Hepatocyte (in vitro differentiated cells): ENCODE measurements at regions not wholly inside any gene's neighbourhood (a gene's known extent, or its start where the extent isn't known, plus 50 kb on each side); places are given as distances from the start of the nearest gene placed in this dataset.
"Not testable (repeated sequence)": the region's sequence is repeated elsewhere in the genome, so short reads cannot be mapped to it uniquely, and the experiment has no call there.

ENCODE experiments used
- DNase-seq: peaks from one replicate; pipeline ENCODE4 v3.0.0-alpha.2; 2016; ENCODE audit warnings: low spot score
- H2AFZ ChIP-seq: fragments of 200-600 bp; sonication (generic); 2 replicates; pipeline ENCODE4 v1.6.0; 2016; ENCODE audit warnings: antibody characterized with exemption, mild to moderate bottlenecking
- H3K27ac ChIP-seq: fragments of 200-600 bp; sonication (generic); 2 replicates; pipeline ENCODE4 v1.5.1; 2016; ENCODE audit warnings: mild to moderate bottlenecking
- H3K27me3 ChIP-seq: fragments of 200-600 bp; sonication (generic); 2 replicates; pipeline ENCODE4 v1.6.1; 2016
- H3K36me3 ChIP-seq: fragments of 200-600 bp; sonication (generic); replicated peaks from 2 replicates; pipeline ENCODE4 v1.5.1; 2016; ENCODE audit warnings: low read depth; ENCODE audit not compliant: insufficient read depth
- H3K4me1 ChIP-seq: fragments of 200-600 bp; sonication (generic); 2 replicates; pipeline ENCODE4 v1.5.1; 2016; ENCODE audit warnings: mild to moderate bottlenecking, moderate library complexity; ENCODE audit not compliant: insufficient read depth
- H3K4me2 ChIP-seq: fragments of 200-600 bp; sonication (generic); 2 replicates; pipeline ENCODE4 v1.6.0; 2016
- H3K4me3 ChIP-seq: fragments of 200-600 bp; sonication (generic); 2 replicates; pipeline ENCODE4 v1.5.1; 2016; ENCODE audit warnings: mild to moderate bottlenecking
- H3K79me2 ChIP-seq: fragments of 200-600 bp; sonication (generic); 2 replicates; pipeline ENCODE4 v1.6.0; 2017; ENCODE audit warnings: mild to moderate bottlenecking
- H3K9me2 ChIP-seq: fragments of 200-600 bp; sonication (generic); replicated peaks from 2 replicates; pipeline ENCODE4 v1.6.0; 2017; ENCODE audit warnings: mild to moderate bottlenecking; ENCODE audit not compliant: insufficient read depth
- H3K9me3 ChIP-seq: fragments of 200-600 bp; sonication (generic); 2 replicates; pipeline ENCODE4 v1.5.1; 2016; ENCODE audit warnings: low read depth, mild to moderate bottlenecking
- H4K20me1 ChIP-seq: fragments of 200-600 bp; sonication (generic); 2 replicates; pipeline ENCODE4 v1.6.0; 2016; ENCODE audit warnings: mild to moderate bottlenecking; ENCODE audit not compliant: insufficient read depth, poor library complexity, severe bottlenecking
- CTCF ChIP-seq: fragments of 200-600 bp; sonication (generic); IDR thresholded peaks from 2 replicates; pipeline ENCODE4 v1.5.1; 2016; ENCODE audit warnings: antibody characterized with exemption, mild to moderate bottlenecking; ENCODE audit not compliant: poor library complexity
- EZH2 ChIP-seq: fragments of 200-600 bp; sonication (generic); IDR thresholded peaks from 2 replicates; pipeline ENCODE4 v1.6.1; 2016; ENCODE audit warnings: antibody characterized with exemption, mild to moderate bottlenecking, borderline replicate concordance
- EZH2phosphoT487 ChIP-seq: fragments of 200-600 bp; sonication (generic); IDR thresholded peaks from one replicate; pipeline ENCODE4 v1.6.1; 2018; ENCODE audit warnings: antibody characterized with exemption, mild to moderate bottlenecking, low read depth, moderate library complexity; ENCODE audit not compliant: unreplicated experiment, severe bottlenecking
- WGBS: methylation state at CpG from one replicate; pipeline ENCODE4 v1.1.6; 2016; ENCODE audit warnings: low lambda C conversion rate; ENCODE audit errors: missing lambda C conversion rate; 5-methylcytosine and 5-hydroxymethylcytosine counted together

GRCh38 chr7:152519290-152519689 is 83.5 kb upstream of the KMT2C start:
- no peak overlapping the region for H3K4me2 ChIP-seq
- no peaks in the 10 kb centered on the region for H4K20me1 ChIP-seq
- WGBS = 64% methylated on average over 4 of the region's 4 CpGs
- no peak for DNase-seq
- no peaks in the 10 kb centered on the region for H3K9me2 ChIP-seq
- peaks cover 6% of the 10 kb centered on the region for H3K4me1 ChIP-seq
- H2AFZ ChIP-seq = no peak overlapping the region
- H3K79me2 ChIP-seq = no peaks in the 10 kb centered on the region
- no peaks in the 10 kb centered on the region for H3K36me3 ChIP-seq
- H3K9me3 ChIP-seq = no peaks in the 10 kb centered on the region
- no peak overlapping the region for H3K27ac ChIP-seq
- TF ChIP-seq EZH2phosphoT487 (no peak), CTCF (no peak), EZH2 (no peak)
- no peaks in the 10 kb centered on the region for H3K27me3 ChIP-seq
- no peak overlapping the region for H3K4me3 ChIP-seq

GRCh38 chr7:152516216-152516615 is 80.4 kb upstream of the KMT2C start:
- 90% methylated on average over 9 of the region's 9 CpGs for WGBS
- Histone ChIP-seq H4K20me1 (no peaks in the 10 kb centered on the region), H3K27ac (no peak overlapping the region), H3K9me3 (no peaks in the 10 kb centered on the region), H3K27me3 (no peaks in the 10 kb centered on the region), H2AFZ (no peak overlapping the region), H3K4me3 (no peak overlapping the region), H3K79me2 (no peaks in the 10 kb centered on the region), H3K4me1 (no peaks in the 10 kb centered on the region), H3K4me2 (no peak overlapping the region), H3K9me2 (no peaks in the 10 kb centered on the region), H3K36me3 (no peaks in the 10 kb centered on the region)
- TF ChIP-seq EZH2 (no peak), CTCF (no peak), EZH2phosphoT487 (no peak)
- no peak for DNase-seq

- H3K9me2 ChIP-seq, H3K4me3 ChIP-seq, DNase-seq, H3K27me3 ChIP-seq, H3K4me1 ChIP-seq, H3K36me3 ChIP-seq, H3K9me3 ChIP-seq, H4K20me1 ChIP-seq, H3K27ac ChIP-seq, H3K79me2 ChIP-seq, H3K4me2 ChIP-seq, H2AFZ ChIP-seq: not testable (repeated sequence)
- 91% methylated on average over 24 of the region's 25 CpGs for WGBS
Measured at GRCh38 chr7:152515266-152515950, 79.6 kb upstream of the KMT2C start.

GRCh38 chr7:152514771-152515105 is 78.9 kb upstream of the KMT2C start:
- DNase-seq = no peak
- Histone ChIP-seq H3K27ac (no peak overlapping the region), H3K9me2 (no peaks in the 10 kb centered on the region), H3K9me3 (no peaks in the 10 kb centered on the region), H3K4me3 (no peak overlapping the region), H3K36me3 (no peaks in the 10 kb centered on the region), H3K27me3 (no peaks in the 10 kb centered on the region), H2AFZ (no peak overlapping the region), H3K79me2 (no peaks in the 10 kb centered on the region), H3K4me1 (no peaks in the 10 kb centered on the region), H3K4me2 (no peak overlapping the region), H4K20me1 (no peaks in the 10 kb centered on the region)
- 96% methylated on average over 14 of the region's 14 CpGs for WGBS
- TF ChIP-seq CTCF (no peak), EZH2phosphoT487 (no peak), EZH2 (no peak)
